Colonic mucosa (tissue), 4 donors: ENCODE measurements at regions not wholly inside any gene's neighbourhood (a gene's known extent, or its start where the extent isn't known, plus 50 kb on each side); places are given as distances from the start of the nearest gene placed in this dataset.

ENCODE experiments used
- DNase-seq: peaks from one replicate; pipeline ENCODE4 v3.0.0-alpha.2; 2020
- H3K27ac ChIP-seq: fragments of 200-600 bp; one replicate; pipeline ENCODE4 v1.8.0; 2021
- H3K27me3 ChIP-seq: fragments of 200-600 bp; one replicate; pipeline ENCODE4 v1.8.0; 2021
- H3K36me3 ChIP-seq: fragments of 200-600 bp; one replicate; pipeline ENCODE4 v1.8.0; 2021
- H3K4me1 ChIP-seq: fragments of 200-600 bp; one replicate; pipeline ENCODE4 v1.8.0; 2021; ENCODE audit warnings: mild to moderate bottlenecking
- H3K4me3 ChIP-seq: fragments of 200-600 bp; one replicate; pipeline ENCODE4 v1.8.0; 2021
- H3K9ac ChIP-seq, 2 donors: one replicate each; pipeline ENCODE4 v1.7.0; 2013; ENCODE audit warnings: control low read depth in 2 of 2, low read depth in 2 of 2, low read length in 2 of 2
- H3K9me3 ChIP-seq: fragments of 200-600 bp; one replicate; pipeline ENCODE4 v1.8.0; 2021
- intact Hi-C: fragments of 100-400 bp; cut with DNase I; formaldehyde crosslinking; loops from one replicate; pipeline ENCODE4 v1.14.1; 2022
- TF ChIP-seq, protein P1 (sequence below): fragments of 200-600 bp; IDR thresholded peaks from one replicate; pipeline ENCODE4 v1.8.0; 2022; ENCODE audit warnings: antibody characterized with exemption, mild to moderate bottlenecking
- donor health status: healthy.
- donor health status: DM: no; HTN: no; CAD: no.
- donor health status: DM: no; HTN: no; CAD: no.

DNA sequence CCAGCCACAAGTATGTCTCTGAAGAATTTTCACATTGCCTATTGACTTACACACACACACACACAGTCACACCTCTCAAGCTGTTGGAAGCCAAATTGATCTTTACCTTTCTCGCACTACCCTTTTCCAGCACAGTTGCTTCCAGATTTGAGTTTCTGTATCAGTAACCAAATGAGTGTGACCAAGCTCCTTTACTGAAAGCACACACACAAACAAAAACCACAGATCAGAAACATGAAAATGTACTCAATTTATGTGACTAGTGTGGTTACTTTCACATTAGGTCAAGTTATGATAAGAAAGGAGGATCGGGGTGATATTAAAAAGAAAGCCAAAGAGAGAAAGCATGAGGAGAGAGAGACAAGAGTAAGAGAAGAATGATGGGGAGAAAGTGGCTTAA lies 993.9 kb upstream of the POU3F3 start:
- Histone ChIP-seq H3K27ac (no peak overlapping the region), H3K9me3 (no peaks in the 10 kb centered on the region), H3K4me3 (no peak overlapping the region), H3K36me3 (no peaks in the 10 kb centered on the region), H3K9ac (no peak overlapping the region), H3K4me1 (no peaks in the 10 kb centered on the region), H3K27me3 (no peaks in the 10 kb centered on the region)
- TF ChIP-seq, protein P1, sequence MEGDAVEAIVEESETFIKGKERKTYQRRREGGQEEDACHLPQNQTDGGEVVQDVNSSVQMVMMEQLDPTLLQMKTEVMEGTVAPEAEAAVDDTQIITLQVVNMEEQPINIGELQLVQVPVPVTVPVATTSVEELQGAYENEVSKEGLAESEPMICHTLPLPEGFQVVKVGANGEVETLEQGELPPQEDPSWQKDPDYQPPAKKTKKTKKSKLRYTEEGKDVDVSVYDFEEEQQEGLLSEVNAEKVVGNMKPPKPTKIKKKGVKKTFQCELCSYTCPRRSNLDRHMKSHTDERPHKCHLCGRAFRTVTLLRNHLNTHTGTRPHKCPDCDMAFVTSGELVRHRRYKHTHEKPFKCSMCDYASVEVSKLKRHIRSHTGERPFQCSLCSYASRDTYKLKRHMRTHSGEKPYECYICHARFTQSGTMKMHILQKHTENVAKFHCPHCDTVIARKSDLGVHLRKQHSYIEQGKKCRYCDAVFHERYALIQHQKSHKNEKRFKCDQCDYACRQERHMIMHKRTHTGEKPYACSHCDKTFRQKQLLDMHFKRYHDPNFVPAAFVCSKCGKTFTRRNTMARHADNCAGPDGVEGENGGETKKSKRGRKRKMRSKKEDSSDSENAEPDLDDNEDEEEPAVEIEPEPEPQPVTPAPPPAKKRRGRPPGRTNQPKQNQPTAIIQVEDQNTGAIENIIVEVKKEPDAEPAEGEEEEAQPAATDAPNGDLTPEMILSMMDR = no peak
- DNase-seq = no peak
- intact Hi-C loops = no loop called here

DNA sequence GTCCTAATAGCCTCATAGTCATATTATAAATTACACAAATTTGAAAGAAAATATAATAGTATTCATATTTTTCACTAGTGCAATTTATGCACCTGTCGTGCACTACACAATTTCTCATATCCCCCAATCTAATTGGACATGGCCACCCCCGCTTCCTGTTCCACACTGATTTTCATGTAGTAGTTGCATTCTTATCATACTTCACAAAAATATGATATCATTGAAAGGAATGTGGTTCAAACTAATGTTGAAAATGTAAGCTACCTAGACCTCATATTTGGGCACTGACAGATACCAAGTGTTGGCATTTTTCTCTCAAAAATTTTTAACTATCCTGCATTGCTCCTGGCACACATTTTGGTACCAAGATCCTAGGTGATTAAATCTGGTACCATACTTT lies 985.5 kb upstream of the POU3F3 start:
- no peaks in the 10 kb centered on the region for H3K27me3 ChIP-seq
- TF ChIP-seq, protein P1 = no peak
- H3K4me3 ChIP-seq = no peak overlapping the region
- no peak overlapping the region for H3K9ac ChIP-seq
- H3K36me3 ChIP-seq = no peaks in the 10 kb centered on the region
- intact Hi-C loops = no loop called here
- no peaks in the 10 kb centered on the region for H3K9me3 ChIP-seq
- H3K4me1 ChIP-seq = no peaks in the 10 kb centered on the region
- no peak overlapping the region for H3K27ac ChIP-seq
- DNase-seq = no peak

DNA sequence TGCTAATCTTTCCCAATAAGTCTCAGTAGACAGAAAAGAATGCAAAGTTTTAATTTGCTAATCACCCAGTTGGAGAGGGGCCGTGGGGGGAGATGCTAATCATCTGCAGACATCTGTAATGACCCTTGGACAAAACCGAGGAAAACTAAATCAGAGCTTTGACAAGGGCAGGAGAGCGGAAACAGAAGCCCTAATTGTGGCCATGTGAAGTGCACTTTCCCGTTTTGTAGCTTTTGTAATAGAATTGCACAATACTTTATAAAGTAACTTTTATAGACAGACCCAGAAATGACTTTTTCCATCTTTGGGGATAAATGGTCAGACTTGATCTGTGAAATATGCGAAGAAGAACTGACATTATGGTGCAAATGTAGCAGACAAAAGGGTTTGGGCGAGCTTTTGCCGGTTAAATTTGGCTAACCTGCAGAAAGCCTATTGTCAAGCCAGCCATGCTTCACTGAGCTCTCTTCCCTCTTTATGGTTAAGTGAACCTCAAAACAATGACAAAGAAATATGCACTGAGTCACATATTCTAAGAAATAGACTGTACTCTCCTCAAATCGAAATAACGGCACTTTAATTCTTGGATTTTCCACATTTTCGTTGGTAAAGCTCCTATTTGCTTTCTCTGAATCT lies 980.1 kb upstream of the POU3F3 start:
- no peak overlapping the region for H3K4me3 ChIP-seq
- intact Hi-C loops = no loop called here

DNA sequence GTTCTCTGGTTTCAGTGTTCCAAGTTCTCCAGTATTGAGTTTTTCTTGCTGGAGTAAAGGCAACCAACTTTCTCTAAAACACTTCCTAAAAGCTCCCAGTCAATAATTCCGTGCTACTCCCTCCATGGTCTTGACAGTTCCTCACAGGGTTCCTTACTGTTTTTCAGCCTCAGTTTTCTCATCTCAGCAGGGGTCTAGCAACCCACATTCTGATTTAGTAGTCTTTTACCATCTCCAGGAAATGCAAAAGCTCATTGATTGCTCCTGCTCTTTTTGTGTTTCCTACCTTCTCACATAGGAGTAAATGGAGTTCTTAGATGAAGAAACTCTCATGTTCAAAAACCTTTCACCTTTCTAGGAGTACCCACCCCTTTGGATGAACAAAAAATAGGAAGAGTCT lies 978.8 kb upstream of the POU3F3 start:
- Histone ChIP-seq H3K36me3 (no peaks in the 10 kb centered on the region), H3K9me3 (no peaks in the 10 kb centered on the region), H3K27ac (no peak overlapping the region), H3K4me3 (no peak overlapping the region), H3K4me1 (no peaks in the 10 kb centered on the region), H3K9ac (no peak overlapping the region), H3K27me3 (no peaks in the 10 kb centered on the region)
- intact Hi-C loops = no loop called here
- TF ChIP-seq, protein P1 = no peak
- DNase-seq = no peak

More for the DNA sequence above, 980.1 kb upstream of the POU3F3 start:
- H3K9me3 ChIP-seq = no peaks in the 10 kb centered on the region
- no peaks in the 10 kb centered on the region for H3K27me3 ChIP-seq
- no peaks in the 10 kb centered on the region for H3K36me3 ChIP-seq
- TF ChIP-seq, protein P1 = no peak
- H3K27ac ChIP-seq = no peak overlapping the region
- no peak overlapping the region for H3K9ac ChIP-seq
- no peaks in the 10 kb centered on the region for H3K4me1 ChIP-seq
- DNase-seq = no peak

DNA sequence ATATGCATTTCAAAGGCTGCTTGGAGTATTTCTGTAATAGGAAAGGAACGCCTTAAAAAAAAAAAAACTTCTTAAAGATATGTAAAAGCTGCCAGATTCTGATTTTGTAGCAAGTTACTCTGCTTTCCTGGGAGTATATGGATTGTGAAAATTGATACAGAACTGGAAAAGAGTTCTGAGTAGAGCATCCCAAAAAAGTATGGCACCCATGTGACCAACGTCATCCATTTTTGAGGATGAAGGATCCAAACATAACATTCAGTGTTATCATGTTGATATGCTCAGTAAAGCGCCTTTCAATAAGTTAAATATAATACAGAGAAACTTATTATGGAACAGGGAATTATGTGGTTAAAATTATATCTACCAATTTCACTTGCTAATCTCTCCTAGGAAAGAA lies 978.4 kb upstream of the POU3F3 start:
- Histone ChIP-seq H3K9ac (no peak overlapping the region), H3K27me3 (no peaks in the 10 kb centered on the region), H3K9me3 (no peaks in the 10 kb centered on the region), H3K36me3 (no peaks in the 10 kb centered on the region), H3K4me1 (no peaks in the 10 kb centered on the region), H3K4me3 (no peak overlapping the region), H3K27ac (no peak overlapping the region)
- intact Hi-C loops = no loop called here
- no peak for DNase-seq
- TF ChIP-seq, protein P1 = no peak
